CD14-positive monocyte (primary cell): ENCODE measurements at regions not wholly inside any gene's neighbourhood (a gene's known extent, or its start where the extent isn't known, plus 50 kb on each side); places are given as distances from the start of the nearest gene placed in this dataset.

Source experiments
- DNase-seq, 3 donors: peaks; one replicate each; pipeline ENCODE4 v3.0.0-alpha.2; 2011 to 2022
- H2AFZ ChIP-seq: 2 replicates; pipeline ENCODE4 v1.6.0; 2012; ENCODE audit warnings: mild to moderate bottlenecking, low read depth, low read length, inconsistent platforms; ENCODE audit not compliant: insufficient read depth, poor library complexity, severe bottlenecking
- H3K27ac ChIP-seq, 2 donors: 1 replicate in 1 of 2; 2 replicates in 1 of 2; pipeline ENCODE4 v1.5.1; 2012 to 2013; ENCODE audit warnings: low read length in 2 of 2, control low read depth in 1 of 2, inconsistent platforms in 1 of 2, low read depth in 1 of 2, mild to moderate bottlenecking in 1 of 2
- H3K27me3 ChIP-seq, 2 donors: one replicate each; pipeline versions ENCODE4 v1.6.0 to v1.6.1; 2011 to 2013; ENCODE audit warnings: low read length in 2 of 2; ENCODE audit not compliant: control insufficient read depth in 2 of 2, insufficient read depth in 2 of 2
- H3K36me3 ChIP-seq, 2 donors: replicated peaks in 1 of 2; 1 replicate in 1 of 2; 2 replicates in 1 of 2; pipeline versions ENCODE4 v1.5.1 to v1.6.1; 2012 to 2013; ENCODE audit warnings: low read length in 2 of 2, control low read depth in 1 of 2, inconsistent platforms in 1 of 2, mild to moderate bottlenecking in 1 of 2; ENCODE audit not compliant: insufficient read depth in 2 of 2, control insufficient read depth in 1 of 2
- H3K4me1 ChIP-seq, 2 donors: 1 replicate in 1 of 2; 2 replicates in 1 of 2; pipeline versions ENCODE4 v1.5.1 to v1.6.1; 2012 to 2013; ENCODE audit warnings: low read length in 2 of 2, control low read depth in 1 of 2, inconsistent platforms in 1 of 2, mild to moderate bottlenecking in 1 of 2, moderate library complexity in 1 of 2; ENCODE audit not compliant: insufficient read depth in 2 of 2, control insufficient read depth in 1 of 2
- H3K4me2 ChIP-seq: replicated peaks from 2 replicates; pipeline ENCODE3; 2012; ENCODE audit warnings: low read length, moderate library complexity, mild to moderate bottlenecking; ENCODE audit not compliant: poor library complexity, severe bottlenecking; ENCODE audit errors: extremely low read depth
- H3K4me3 ChIP-seq, 3 experiments: fragments of 200-600 bp in 1 of 3; sonication (generic) in 1 of 3; replicated peaks in 1 of 3; 1 replicate in 2 of 3; 2 replicates in 1 of 3; pipeline ENCODE4 v1.5.1; 2011 to 2013; ENCODE audit warnings: low read length in 3 of 3, mild to moderate bottlenecking in 3 of 3, control low read depth in 2 of 3, low read depth in 2 of 3, inconsistent platforms in 1 of 3, moderate library complexity in 1 of 3
- H3K79me2 ChIP-seq: 2 replicates; pipeline ENCODE4 v1.6.0; 2012; ENCODE audit warnings: mild to moderate bottlenecking, control low read depth, inconsistent platforms, low read length, moderate library complexity; ENCODE audit not compliant: insufficient read depth
- H3K9ac ChIP-seq: 2 replicates; pipeline ENCODE4 v1.6.0; 2017; ENCODE audit warnings: low read length, mild to moderate bottlenecking; ENCODE audit not compliant: insufficient read depth, poor library complexity, severe bottlenecking
- H3K9me3 ChIP-seq, 2 donors: replicated peaks in 1 of 2; 1 replicate in 1 of 2; 2 replicates in 1 of 2; pipeline versions ENCODE4 v1.5.1 to v1.6.1; 2012 to 2013; ENCODE audit warnings: low read length in 2 of 2, control low read depth in 1 of 2; ENCODE audit not compliant: control insufficient read depth in 1 of 2, insufficient read depth in 1 of 2
- H4K20me1 ChIP-seq: 2 replicates; pipeline ENCODE4 v1.6.0; 2012; ENCODE audit warnings: mild to moderate bottlenecking, low read length, control low read depth, moderate library complexity; ENCODE audit not compliant: insufficient read depth
- H3K27ac Mint-ChIP-seq, 7 donors: one replicate each; pipeline ENCODE4 v1.8.0; 2020; ENCODE audit warnings: mild to moderate bottlenecking in 7 of 7, mixed read lengths in 7 of 7, moderate library complexity in 6 of 7, inconsistent platforms in 2 of 7
- H3K27me3 Mint-ChIP-seq, 3 donors: one replicate each; pipeline ENCODE4 v1.8.0; 2021 to 2022; ENCODE audit warnings: low read depth in 3 of 3, mild to moderate bottlenecking in 3 of 3, mixed read lengths in 3 of 3, moderate library complexity in 3 of 3, inconsistent platforms in 1 of 3
- H3K36me3 Mint-ChIP-seq, 2 donors: one replicate each; pipeline ENCODE4 v1.8.0; 2020; ENCODE audit warnings: mixed read lengths in 2 of 2, inconsistent platforms in 1 of 2, mild to moderate bottlenecking in 1 of 2
- H3K4me1 Mint-ChIP-seq: one replicate; pipeline ENCODE4 v1.8.0; 2020; ENCODE audit warnings: mild to moderate bottlenecking, mixed read lengths
- H3K4me3 Mint-ChIP-seq, 2 donors: one replicate each; pipeline ENCODE4 v1.8.0; 2020; ENCODE audit warnings: mild to moderate bottlenecking in 2 of 2, mixed read lengths in 2 of 2, moderate library complexity in 1 of 2
- H3K9me3 Mint-ChIP-seq, 7 donors: one replicate each; pipeline ENCODE4 v1.8.0; 2020 to 2022; ENCODE audit warnings: mixed read lengths in 7 of 7, mild to moderate bottlenecking in 6 of 7, moderate library complexity in 6 of 7, inconsistent platforms in 2 of 7
- WGBS: methylation state at CpG from one replicate; pipeline ENCODE4 v1.1.5; 2013; ENCODE audit warnings: missing lambda C conversion rate; ENCODE audit not compliant: insufficient coverage; 5-methylcytosine and 5-hydroxymethylcytosine counted together
- intact Hi-C, 2 donors: fragments of 100-400 bp; cut with micrococcal nuclease; formaldehyde crosslinking; loops; one replicate each; pipeline versions ENCODE4 v1.15.0 to v1.15.1; 2023
- TF ChIP-seq, protein P1 (sequence below): fragments of 200-600 bp; IDR thresholded peaks from one replicate; pipeline ENCODE4 v1.8.0; 2022; ENCODE audit warnings: antibody characterized with exemption, mild to moderate bottlenecking

GRCh38 chr14:44170101-44170500 lies 337.0 kb downstream of the FSCB start:
- 69% methylated on average over 3 of the region's 6 CpGs for WGBS
- Mint-ChIP-seq H3K9me3 (peaks cover 0 to 8% (median 2%) of the 10 kb centered on the region in 7 donors), H3K36me3 (no peaks in the 10 kb centered on the region), H3K4me3 (no peak overlapping the region), H3K27ac (no peak overlapping the region), H3K27me3 (no peaks in the 10 kb centered on the region), H3K4me1 (no peaks in the 10 kb centered on the region)
- no peak overlapping the region for H2AFZ ChIP-seq
- H3K4me1 ChIP-seq, result no peaks in the 10 kb centered on the region
- no peak overlapping the region for H3K27ac ChIP-seq
- H4K20me1 ChIP-seq, result no peaks in the 10 kb centered on the region
- H3K36me3 ChIP-seq, result no peaks in the 10 kb centered on the region
- TF ChIP-seq, protein P1, sequence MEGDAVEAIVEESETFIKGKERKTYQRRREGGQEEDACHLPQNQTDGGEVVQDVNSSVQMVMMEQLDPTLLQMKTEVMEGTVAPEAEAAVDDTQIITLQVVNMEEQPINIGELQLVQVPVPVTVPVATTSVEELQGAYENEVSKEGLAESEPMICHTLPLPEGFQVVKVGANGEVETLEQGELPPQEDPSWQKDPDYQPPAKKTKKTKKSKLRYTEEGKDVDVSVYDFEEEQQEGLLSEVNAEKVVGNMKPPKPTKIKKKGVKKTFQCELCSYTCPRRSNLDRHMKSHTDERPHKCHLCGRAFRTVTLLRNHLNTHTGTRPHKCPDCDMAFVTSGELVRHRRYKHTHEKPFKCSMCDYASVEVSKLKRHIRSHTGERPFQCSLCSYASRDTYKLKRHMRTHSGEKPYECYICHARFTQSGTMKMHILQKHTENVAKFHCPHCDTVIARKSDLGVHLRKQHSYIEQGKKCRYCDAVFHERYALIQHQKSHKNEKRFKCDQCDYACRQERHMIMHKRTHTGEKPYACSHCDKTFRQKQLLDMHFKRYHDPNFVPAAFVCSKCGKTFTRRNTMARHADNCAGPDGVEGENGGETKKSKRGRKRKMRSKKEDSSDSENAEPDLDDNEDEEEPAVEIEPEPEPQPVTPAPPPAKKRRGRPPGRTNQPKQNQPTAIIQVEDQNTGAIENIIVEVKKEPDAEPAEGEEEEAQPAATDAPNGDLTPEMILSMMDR, result no peak
- no peak overlapping the region for H3K4me2 ChIP-seq
- intact Hi-C loops, result no loop called here
- no peaks in the 10 kb centered on the region for H3K27me3 ChIP-seq
- no peaks in the 10 kb centered on the region for H3K79me2 ChIP-seq
- H3K9ac ChIP-seq, result no peak overlapping the region
- DNase-seq, result no peak
- no peaks in the 10 kb centered on the region for H3K9me3 ChIP-seq
- H3K4me3 ChIP-seq, result no peak overlapping the region

GRCh38 chr14:44168566-44168965 lies 338.5 kb downstream of the FSCB start:
- intact Hi-C loops, result no loop called here
- Histone ChIP-seq H3K36me3 (no peaks in the 10 kb centered on the region), H3K4me3 (no peak overlapping the region), H3K27ac (no peak overlapping the region), H3K4me2 (no peak overlapping the region), H3K9ac (no peak overlapping the region), H3K4me1 (no peaks in the 10 kb centered on the region), H3K9me3 (no peaks in the 10 kb centered on the region), H4K20me1 (no peaks in the 10 kb centered on the region), H3K79me2 (no peaks in the 10 kb centered on the region), H3K27me3 (no peaks in the 10 kb centered on the region), H2AFZ (no peak overlapping the region)
- H3K4me1 Mint-ChIP-seq, result no peaks in the 10 kb centered on the region
- H3K4me3 Mint-ChIP-seq, result no peak overlapping the region
- no peaks in the 10 kb centered on the region for H3K36me3 Mint-ChIP-seq
- H3K27ac Mint-ChIP-seq, result no peak overlapping the region
- TF ChIP-seq, protein P1, result no peak
- peaks cover 0 to 5% (median 0%) of the 10 kb centered on the region in 7 donors for H3K9me3 Mint-ChIP-seq
- no peaks in the 10 kb centered on the region for H3K27me3 Mint-ChIP-seq
- no peak for DNase-seq
